HG02884 (cell line): ENCODE measurements at regions not wholly inside any gene's neighbourhood (a gene's known extent, or its start where the extent isn't known, plus 50 kb on each side); places are given as distances from the start of the nearest gene placed in this dataset.

Source experiments
- ATAC-seq: cut with Tn5 transposase; IDR thresholded peaks from one replicate; pipeline ENCODE4 v1.9.1; 2021; ENCODE audit warnings: mild to moderate bottlenecking, moderate library complexity; ENCODE audit not compliant: unreplicated experiment

- no peak for ATAC-seq
These were observed 220.7 kb downstream of the HLX start for GRCh38 chr1:221099747-221100595.

GRCh38 chr1:221100611-221101010 lies 221.4 kb downstream of the HLX start:
- ATAC-seq = no peak

GRCh38 chr1:221101807-221102605 lies 222.8 kb downstream of the HLX start:
- no peak for ATAC-seq

- no peak for ATAC-seq
These were observed 225.4 kb downstream of the HLX start for GRCh38 chr1:221104596-221104995.

DNA sequence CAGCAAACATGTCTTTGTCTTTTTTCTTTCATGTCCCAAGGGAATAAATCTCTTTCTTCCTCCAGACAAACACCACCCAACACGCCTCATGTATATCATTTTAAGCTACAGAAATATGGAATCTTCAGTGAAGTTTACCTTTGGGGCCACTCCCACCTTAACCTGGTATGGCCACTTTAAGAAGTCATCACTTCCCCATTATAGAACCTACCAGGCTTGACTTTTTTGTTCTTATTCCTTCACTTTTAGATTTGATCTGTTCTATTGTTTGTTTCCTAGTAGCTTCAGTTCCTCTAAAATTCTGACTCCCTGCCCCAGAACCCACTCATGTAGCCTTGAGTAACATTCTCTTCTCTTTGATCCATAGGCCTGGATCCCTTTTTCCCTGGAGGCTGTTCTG lies 226.3 kb downstream of the HLX start:
- ATAC-seq = no peak

DNA sequence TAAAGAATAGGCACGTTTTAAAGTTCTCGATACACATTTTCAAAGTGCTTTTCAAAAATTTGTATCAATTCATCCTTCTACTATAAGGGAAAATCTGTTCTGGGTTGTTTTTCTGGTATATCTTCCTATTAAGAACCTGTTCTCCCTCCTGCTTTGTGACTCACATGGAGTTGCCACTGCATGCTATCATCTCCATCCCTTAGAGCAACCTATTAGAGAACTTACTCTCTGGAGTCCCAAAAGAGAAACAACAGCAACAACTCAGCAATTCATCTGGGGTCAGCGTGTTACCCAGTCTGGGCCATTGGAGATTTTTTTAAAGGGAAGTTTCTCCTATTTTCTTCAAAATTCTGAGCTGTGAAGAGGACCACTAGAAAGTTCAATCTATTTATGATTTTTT lies 227.4 kb downstream of the HLX start:
- ATAC-seq = no peak

GRCh38 chr1:221109930-221110329 lies 230.7 kb downstream of the HLX start:
- ATAC-seq = no peak

- no peak for ATAC-seq
These were observed 237.9 kb downstream of the HLX start for GRCh38 chr1:221117133-221117532.

GRCh38 chr1:221117548-221117951 lies 238.3 kb downstream of the HLX start:
- ATAC-seq = no peak

GRCh38 chr1:221118176-221118937 lies 239.1 kb downstream of the HLX start:
- ATAC-seq = no peak

DNA sequence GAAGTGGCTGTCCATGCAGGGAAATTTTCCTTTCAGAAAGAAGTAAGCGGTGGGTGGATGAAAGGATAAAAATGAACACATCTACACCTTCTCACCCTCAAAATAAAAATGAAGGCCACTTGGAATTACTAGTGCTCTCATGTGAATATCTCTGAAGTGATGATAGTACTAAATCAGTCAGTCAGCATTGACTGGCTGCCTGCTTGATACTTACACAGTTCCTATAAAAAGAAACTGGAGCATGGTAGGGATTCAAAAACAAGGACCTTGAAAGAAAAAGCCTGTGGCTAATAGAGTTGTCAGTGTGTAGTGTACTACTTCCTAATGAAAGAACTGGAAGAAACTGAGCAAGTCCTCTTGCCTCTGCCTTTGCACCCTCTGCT lies 239.7 kb downstream of the HLX start:
- no peak for ATAC-seq

DNA sequence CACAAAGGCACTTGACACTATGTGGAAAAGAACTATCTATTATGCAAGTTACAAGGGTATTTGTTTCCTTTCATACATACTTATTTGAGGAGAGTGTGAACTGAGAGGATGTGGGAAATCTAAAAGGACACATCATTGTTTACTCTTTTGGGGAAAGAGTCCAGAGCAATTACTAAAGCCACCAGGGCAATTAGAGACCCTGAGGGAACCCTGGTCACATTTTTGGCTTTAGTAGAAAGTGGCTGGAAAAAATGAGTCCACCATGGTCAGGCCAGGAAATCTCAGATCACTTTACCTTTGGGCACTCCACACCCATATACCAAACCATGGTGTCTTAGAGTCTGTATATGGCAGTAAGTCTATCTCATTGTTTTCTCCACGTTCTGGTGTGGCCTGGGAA lies 243.3 kb downstream of the HLX start:
- no peak for ATAC-seq

DNA sequence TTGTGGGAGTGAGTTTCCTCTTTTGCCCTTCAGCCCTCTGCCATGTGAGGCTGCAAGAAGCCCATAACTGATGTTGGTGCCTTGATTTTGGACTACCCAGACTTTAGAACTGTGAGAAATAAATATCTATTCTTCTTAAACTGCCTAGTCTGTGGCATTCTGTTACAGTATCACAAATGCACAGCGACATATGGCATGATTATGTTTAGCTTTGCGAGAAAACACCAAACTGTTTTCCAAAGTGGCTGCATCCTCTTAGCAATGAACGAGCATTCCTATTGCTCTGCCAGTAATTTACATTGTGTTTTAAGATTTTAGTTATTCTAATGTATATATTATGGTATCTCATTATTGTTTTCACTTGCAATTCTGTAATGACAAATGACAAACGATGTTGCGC lies 246.7 kb downstream of the HLX start:
- no peak for ATAC-seq

DNA sequence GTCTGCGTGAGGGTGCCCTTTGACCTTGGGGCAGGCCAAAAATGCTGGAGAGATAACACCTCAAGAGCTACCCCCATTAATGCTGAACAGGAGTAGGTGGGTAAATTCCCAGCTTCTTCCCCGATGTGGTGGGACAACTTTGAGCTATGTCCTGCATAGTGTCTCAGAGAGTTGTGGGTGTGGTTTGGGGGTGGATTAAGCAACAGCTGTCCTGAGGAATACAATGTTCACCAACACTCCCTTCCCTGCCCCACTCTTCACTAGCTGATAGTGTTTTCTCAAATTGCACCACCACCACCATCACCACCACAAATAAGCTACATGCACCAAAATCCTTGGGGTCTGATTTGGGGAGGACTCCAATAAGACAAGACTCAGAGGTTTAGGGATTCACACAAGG lies 258.4 kb downstream of the HLX start:
- ATAC-seq = no peak

GRCh38 chr1:221138516-221138915 lies 259.3 kb downstream of the HLX start:
- ATAC-seq = no peak

GRCh38 chr1:221139991-221140390 lies 260.7 kb downstream of the HLX start:
- ATAC-seq = no peak

DNA sequence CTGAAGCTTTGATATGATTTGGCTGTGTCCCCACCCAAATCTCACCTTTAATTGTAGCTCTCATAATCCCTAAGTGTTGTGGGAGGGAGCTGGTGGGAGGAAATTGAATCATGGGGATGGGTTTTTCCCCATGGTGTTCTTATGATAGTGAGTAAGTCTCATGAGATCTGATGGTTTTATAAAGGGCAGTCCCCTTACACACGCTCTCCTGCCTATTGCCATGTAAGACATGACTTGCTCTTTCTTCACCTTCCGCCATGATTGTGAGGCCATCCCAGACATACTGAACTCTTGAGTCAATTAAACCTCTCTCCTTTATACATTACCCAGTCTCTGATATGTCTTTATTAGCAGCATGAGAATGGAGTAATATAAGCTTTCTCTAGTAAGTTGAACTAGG lies 261.9 kb downstream of the HLX start:
- no peak for ATAC-seq

DNA sequence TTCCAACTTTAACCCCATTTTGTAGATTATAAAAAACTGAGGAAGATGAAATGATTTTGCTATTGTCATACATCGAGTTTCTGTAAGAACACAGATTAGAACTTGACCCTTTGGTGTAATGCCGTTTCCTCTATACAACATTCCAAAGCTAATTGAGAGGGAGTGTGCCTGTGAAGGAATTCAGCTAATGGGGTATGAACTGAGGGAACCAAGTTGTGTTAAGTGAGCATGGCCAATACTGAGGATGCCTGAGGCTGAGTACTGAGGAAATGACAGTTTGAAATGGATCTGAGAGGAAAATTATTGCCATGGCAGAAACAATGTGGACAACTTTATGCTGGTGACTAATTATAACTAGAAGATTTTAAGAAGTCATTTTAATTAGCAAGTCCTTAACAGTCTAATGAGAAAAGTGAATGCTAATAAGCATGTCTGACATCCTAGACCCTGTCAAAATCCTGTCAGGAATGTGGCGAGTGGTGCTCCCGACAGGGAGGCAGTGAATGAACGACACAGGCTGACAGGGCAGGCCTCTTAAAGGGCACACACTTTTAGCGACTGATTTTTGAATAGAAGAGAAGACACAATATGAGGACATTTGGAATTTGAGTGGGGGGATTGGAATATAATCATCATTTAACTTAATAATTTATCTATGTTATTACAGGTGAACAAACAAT lies 262.5 kb downstream of the HLX start:
- ATAC-seq = no peak

DNA sequence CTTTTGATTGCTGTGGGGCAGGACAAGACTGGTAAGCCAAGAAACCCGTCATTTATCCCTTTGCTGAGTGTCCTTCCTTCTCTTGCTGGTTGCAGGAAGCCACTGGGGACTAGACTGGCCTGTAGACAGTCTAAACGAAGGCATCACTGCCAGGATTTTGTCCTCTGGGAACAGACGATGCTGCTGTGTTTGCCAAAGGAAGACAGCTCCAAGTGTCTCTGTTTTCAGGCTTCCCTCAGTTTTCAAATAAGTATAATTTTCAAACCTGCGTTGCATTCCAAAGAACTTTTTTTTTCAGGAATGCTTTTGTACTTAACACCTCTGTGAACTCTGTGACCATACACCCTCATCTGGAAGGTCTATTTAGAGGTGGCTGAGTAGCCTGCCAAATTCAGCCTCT lies 269.4 kb downstream of the HLX start:
- no peak for ATAC-seq

- no peak for ATAC-seq
These were observed 269.9 kb downstream of the HLX start for GRCh38 chr1:221149111-221149510.

DNA sequence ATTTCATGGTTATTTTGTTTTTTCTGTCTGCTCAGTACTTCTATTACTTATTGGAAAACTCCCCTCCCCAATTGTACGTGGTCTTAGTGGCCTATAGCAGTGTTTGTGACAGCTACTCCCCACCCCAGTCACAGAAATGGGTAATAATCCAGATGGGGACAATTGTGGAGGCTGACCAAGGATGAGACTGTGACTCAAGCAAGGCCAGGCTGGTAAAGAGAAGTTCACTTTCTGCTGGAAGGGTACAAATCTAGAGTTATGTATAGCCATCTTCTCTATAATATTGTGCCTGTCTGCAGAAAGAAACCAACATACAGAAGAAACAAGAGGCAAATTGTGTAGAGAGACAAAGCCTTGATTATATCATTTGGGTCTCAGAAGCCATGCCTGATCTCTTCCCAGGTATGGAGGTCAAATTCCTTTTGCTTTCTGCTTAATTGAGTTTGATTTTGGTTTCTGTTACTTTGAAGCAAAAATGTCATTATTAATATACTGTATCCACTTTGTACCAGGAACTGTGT lies 270.4 kb downstream of the HLX start:
- ATAC-seq = no peak
